Smooth muscle cell (in vitro differentiated cells): ENCODE measurements at regions not wholly inside any gene's neighbourhood (a gene's known extent, or its start where the extent isn't known, plus 50 kb on each side); places are given as distances from the start of the nearest gene placed in this dataset.

Source experiments
- DNase-seq: peaks from one replicate; lab custom pipeline; 2025; ENCODE audit not compliant: unreplicated experiment; lab: John Stamatoyannopoulos, UW
- H2AFZ ChIP-seq: fragments of 200-600 bp; sonication (generic); 2 replicates; pipeline ENCODE4 v1.6.0; 2016; ENCODE audit warnings: antibody characterized with exemption, low read depth, mild to moderate bottlenecking
- H3F3A ChIP-seq: fragments of 200-600 bp; sonication (generic); 2 replicates; pipeline ENCODE4 v1.6.0; 2017; ENCODE audit warnings: antibody characterized with exemption, low read depth
- H3K27ac ChIP-seq: fragments of 200-600 bp; sonication (generic); 2 replicates; pipeline ENCODE4 v1.5.1; 2016; ENCODE audit warnings: low read depth, mild to moderate bottlenecking
- H3K27me3 ChIP-seq: fragments of 200-600 bp; sonication (generic); 2 replicates; pipeline ENCODE4 v1.6.1; 2016; ENCODE audit warnings: low read depth, mild to moderate bottlenecking
- H3K36me3 ChIP-seq: fragments of 200-600 bp; sonication (generic); 2 replicates; pipeline ENCODE4 v1.5.1; 2016; ENCODE audit warnings: low read depth
- H3K4me1 ChIP-seq: fragments of 200-600 bp; sonication (generic); 2 replicates; pipeline ENCODE4 v1.5.1; 2016; ENCODE audit warnings: low read depth
- H3K4me2 ChIP-seq: fragments of 200-600 bp; sonication (generic); 2 replicates; pipeline ENCODE4 v1.6.0; 2016; ENCODE audit warnings: mild to moderate bottlenecking
- H3K4me3 ChIP-seq: fragments of 200-600 bp; sonication (generic); 2 replicates; pipeline ENCODE4 v1.5.1; 2016; ENCODE audit warnings: mild to moderate bottlenecking
- H3K79me2 ChIP-seq: fragments of 200-600 bp; sonication (generic); 2 replicates; pipeline ENCODE4 v1.6.0; 2016; ENCODE audit warnings: low read depth, mild to moderate bottlenecking
- H3K9ac ChIP-seq: fragments of 200-600 bp; sonication (generic); 2 replicates; pipeline ENCODE4 v1.6.0; 2016; ENCODE audit warnings: low read depth
- H3K9me3 ChIP-seq: fragments of 200-600 bp; sonication (generic); replicated peaks from 2 replicates; pipeline ENCODE4 v1.5.1; 2016; ENCODE audit warnings: low read depth
- H4K20me1 ChIP-seq: fragments of 200-600 bp; sonication (generic); 2 replicates; pipeline ENCODE4 v1.6.0; 2016; ENCODE audit warnings: low read depth
- WGBS: methylation state at CpG from one replicate; pipeline ENCODE4 v1.1.7; 2016; ENCODE audit warnings: low lambda C conversion rate; 5-methylcytosine and 5-hydroxymethylcytosine counted together
- TF ChIP-seq, protein P1 (sequence below): fragments of 200-600 bp; sonication (generic); IDR thresholded peaks from 2 replicates; pipeline ENCODE4 v1.5.1; 2017; ENCODE audit warnings: borderline replicate concordance, mild to moderate bottlenecking, antibody characterized with exemption; ENCODE audit not compliant: insufficient read depth, poor library complexity, severe bottlenecking

DNA sequence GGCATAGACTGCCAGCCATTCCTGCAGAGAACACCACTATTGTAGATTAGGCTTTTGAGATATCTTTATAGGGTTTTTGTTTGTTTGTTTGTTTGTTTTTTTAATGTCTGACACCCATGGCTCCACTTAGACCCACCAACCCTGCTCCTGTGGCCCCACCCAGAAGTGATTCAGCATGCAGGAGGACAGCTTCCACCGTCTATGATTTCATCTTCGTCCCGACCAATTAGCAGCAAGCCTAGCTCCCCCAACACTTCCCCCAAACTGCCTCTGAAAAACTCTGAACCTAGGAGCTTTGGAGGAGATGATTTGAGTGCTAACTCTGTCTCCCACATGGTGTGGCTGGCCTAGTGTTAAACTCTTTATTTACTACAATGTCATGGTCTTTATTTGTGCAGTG is 108.3 kb upstream of the RXFP2 start:
- no peaks in the 10 kb centered on the region for H3K79me2 ChIP-seq
- no peak overlapping the region for H3K4me2 ChIP-seq
- H3K27me3 ChIP-seq: no peaks in the 10 kb centered on the region
- WGBS: 74% methylated on average over 3 of the region's 3 CpGs
- H4K20me1 ChIP-seq: no peaks in the 10 kb centered on the region
- no peak overlapping the region for H2AFZ ChIP-seq
- H3K4me3 ChIP-seq: no peak overlapping the region
- no peak for DNase-seq
- no peaks in the 10 kb centered on the region for H3K36me3 ChIP-seq
- TF ChIP-seq, protein P1, sequence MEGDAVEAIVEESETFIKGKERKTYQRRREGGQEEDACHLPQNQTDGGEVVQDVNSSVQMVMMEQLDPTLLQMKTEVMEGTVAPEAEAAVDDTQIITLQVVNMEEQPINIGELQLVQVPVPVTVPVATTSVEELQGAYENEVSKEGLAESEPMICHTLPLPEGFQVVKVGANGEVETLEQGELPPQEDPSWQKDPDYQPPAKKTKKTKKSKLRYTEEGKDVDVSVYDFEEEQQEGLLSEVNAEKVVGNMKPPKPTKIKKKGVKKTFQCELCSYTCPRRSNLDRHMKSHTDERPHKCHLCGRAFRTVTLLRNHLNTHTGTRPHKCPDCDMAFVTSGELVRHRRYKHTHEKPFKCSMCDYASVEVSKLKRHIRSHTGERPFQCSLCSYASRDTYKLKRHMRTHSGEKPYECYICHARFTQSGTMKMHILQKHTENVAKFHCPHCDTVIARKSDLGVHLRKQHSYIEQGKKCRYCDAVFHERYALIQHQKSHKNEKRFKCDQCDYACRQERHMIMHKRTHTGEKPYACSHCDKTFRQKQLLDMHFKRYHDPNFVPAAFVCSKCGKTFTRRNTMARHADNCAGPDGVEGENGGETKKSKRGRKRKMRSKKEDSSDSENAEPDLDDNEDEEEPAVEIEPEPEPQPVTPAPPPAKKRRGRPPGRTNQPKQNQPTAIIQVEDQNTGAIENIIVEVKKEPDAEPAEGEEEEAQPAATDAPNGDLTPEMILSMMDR: no peak
- H3F3A ChIP-seq: no peaks in the 10 kb centered on the region
- H3K9me3 ChIP-seq: no peaks in the 10 kb centered on the region
- no peaks in the 10 kb centered on the region for H3K4me1 ChIP-seq
- no peak overlapping the region for H3K27ac ChIP-seq
- H3K9ac ChIP-seq: no peak overlapping the region

DNA sequence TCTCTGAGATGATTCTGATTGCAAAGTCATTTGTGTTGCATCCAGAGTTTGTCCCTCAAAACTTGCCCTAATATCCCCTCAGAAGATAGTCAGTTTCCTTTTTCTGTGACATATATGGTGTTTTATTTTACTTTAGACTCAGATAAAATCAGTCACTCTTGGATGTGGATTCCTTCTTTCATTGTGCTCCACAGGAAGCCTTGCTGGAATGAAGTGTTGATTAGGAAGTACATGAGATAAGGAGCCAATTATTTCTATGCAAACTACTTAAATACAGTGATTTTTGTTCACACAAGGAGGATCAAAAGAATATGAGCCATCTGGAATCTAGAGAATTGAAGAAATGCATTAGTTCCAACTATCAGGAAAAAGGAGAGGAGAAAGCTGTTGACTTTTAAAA is 107.6 kb upstream of the RXFP2 start:
- TF ChIP-seq, protein P1: no peak
- Histone ChIP-seq H3F3A (no peaks in the 10 kb centered on the region), H3K27me3 (no peaks in the 10 kb centered on the region), H3K79me2 (no peaks in the 10 kb centered on the region), H3K9ac (no peak overlapping the region), H3K27ac (no peak overlapping the region), H3K9me3 (no peaks in the 10 kb centered on the region), H3K4me1 (no peaks in the 10 kb centered on the region), H3K36me3 (no peaks in the 10 kb centered on the region), H3K4me2 (no peak overlapping the region), H2AFZ (no peak overlapping the region), H4K20me1 (no peaks in the 10 kb centered on the region), H3K4me3 (no peak overlapping the region)
- no peak for DNase-seq

DNA sequence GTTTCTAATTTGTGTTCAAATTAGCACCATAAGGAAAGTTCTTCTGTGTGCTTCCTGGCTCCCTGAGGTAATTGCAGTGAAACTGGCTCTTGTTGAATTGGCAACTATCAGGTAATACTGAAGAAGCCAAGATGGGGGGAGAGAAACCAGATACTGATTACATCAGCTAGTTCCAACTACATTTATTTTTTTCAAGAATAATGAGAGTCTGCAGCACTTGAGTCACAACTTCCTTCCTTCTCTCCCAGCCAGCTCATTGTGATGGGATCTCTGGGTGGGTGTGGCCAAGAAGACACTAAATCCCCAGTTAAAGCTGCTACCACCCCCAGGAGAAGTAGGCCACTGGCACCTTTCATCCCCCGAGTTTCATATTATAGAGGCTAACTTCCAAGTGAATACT is 100.7 kb upstream of the RXFP2 start:
- no peak overlapping the region for H3K27ac ChIP-seq
- no peaks in the 10 kb centered on the region for H3K4me1 ChIP-seq
- 92% methylated on average over 1 of the region's 1 CpG for WGBS
- no peaks in the 10 kb centered on the region for H3K9me3 ChIP-seq
- H2AFZ ChIP-seq: no peak overlapping the region
- H4K20me1 ChIP-seq: no peaks in the 10 kb centered on the region
- no peak overlapping the region for H3K4me3 ChIP-seq
- TF ChIP-seq, protein P1: no peak
- no peak for DNase-seq
- H3K9ac ChIP-seq: no peak overlapping the region
- H3K27me3 ChIP-seq: no peaks in the 10 kb centered on the region
- no peaks in the 10 kb centered on the region for H3K36me3 ChIP-seq
- no peaks in the 10 kb centered on the region for H3F3A ChIP-seq
- H3K4me2 ChIP-seq: no peak overlapping the region
- H3K79me2 ChIP-seq: no peaks in the 10 kb centered on the region

DNA sequence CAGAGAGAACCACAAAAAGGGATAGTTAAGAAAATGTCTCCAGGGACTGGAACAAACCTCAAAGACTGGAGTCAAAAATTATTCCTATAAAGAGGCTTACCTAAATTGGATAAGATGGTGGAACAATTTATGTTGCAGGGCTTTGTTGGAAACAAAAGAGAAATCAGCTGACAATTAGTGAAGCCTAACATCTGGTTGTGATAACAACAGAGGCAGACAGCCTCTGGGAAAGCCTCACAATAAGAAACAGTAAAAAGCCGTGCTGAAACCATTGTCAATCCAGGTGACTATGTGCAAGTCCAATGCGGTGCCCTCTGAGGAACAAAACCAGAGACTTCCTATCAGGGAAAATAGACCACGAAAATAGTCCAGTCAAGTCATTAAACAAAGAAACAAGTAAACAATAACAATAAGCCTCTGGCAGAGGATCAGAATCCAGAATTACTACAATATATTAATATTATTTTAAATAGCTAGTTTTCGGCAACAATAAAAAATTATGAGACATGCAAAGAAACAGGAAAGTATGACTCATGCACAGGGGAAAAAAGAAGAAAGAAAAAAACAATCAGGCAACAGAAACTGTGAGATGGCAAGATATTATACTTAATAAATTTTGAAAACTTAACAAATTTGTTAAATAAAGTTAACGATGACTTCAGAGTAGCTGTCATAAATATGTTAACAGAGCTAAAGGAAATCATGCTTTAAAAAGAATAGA is 99.7 kb upstream of the RXFP2 start:
- H3K27me3 ChIP-seq: no peaks in the 10 kb centered on the region
- H3K27ac ChIP-seq: no peak overlapping the region
- no peaks in the 10 kb centered on the region for H3K4me1 ChIP-seq
- no peaks in the 10 kb centered on the region for H4K20me1 ChIP-seq
- H3K4me2 ChIP-seq: no peak overlapping the region
- H3K4me3 ChIP-seq: no peak overlapping the region
- no peak overlapping the region for H3K9ac ChIP-seq
- no peaks in the 10 kb centered on the region for H3K36me3 ChIP-seq
- TF ChIP-seq, protein P1: no peak
- no peaks in the 10 kb centered on the region for H3K9me3 ChIP-seq
- no peaks in the 10 kb centered on the region for H3F3A ChIP-seq
- WGBS: 93% methylated on average over 5 of the region's 5 CpGs
- no peak overlapping the region for H2AFZ ChIP-seq
- H3K79me2 ChIP-seq: no peaks in the 10 kb centered on the region
- DNase-seq: no peak
